Right atrium auricular region (tissue), 2 donors: ENCODE measurements at regions not wholly inside any gene's neighbourhood (a gene's known extent, or its start where the extent isn't known, plus 50 kb on each side); places are given as distances from the start of the nearest gene placed in this dataset.

Experiments used
- DNase-seq: peaks from one replicate; pipeline ENCODE4 v3.0.0-alpha.2; 2019; ENCODE audit warnings: low spot score
- H3K27ac ChIP-seq, 2 donors: fragments of 200-600 bp; sonication (generic); 1 replicate in 1 of 2; 2 replicates in 1 of 2; pipeline ENCODE4 v1.5.1; 2016 to 2019
- H3K27me3 ChIP-seq, 2 donors: fragments of 200-600 bp; sonication (generic); one replicate each; pipeline versions ENCODE4 v1.5.1 to v1.6.0; 2017 to 2019
- H3K36me3 ChIP-seq: fragments of 200-600 bp; sonication (generic); one replicate; pipeline ENCODE4 v1.5.1; 2016
- H3K4me1 ChIP-seq, 2 donors: fragments of 200-600 bp; sonication (generic); one replicate each; pipeline versions ENCODE4 v1.5.1 to v1.6.0; 2017 to 2019
- H3K4me3 ChIP-seq, 2 donors: fragments of 200-600 bp; sonication (generic); 1 replicate in 1 of 2; 2 replicates in 1 of 2; pipeline ENCODE4 v1.5.1; 2017 to 2019; ENCODE audit warnings: mild to moderate bottlenecking in 1 of 2, moderate library complexity in 1 of 2
- H3K9me3 ChIP-seq, 2 donors: fragments of 200-600 bp; sonication (generic); one replicate each; pipeline ENCODE4 v1.5.1; 2019
- CTCF ChIP-seq, 2 donors: fragments of 200-600 bp; sonication (generic); IDR thresholded peaks; one replicate each; pipeline ENCODE4 v1.5.1; 2019; ENCODE audit warnings: antibody characterized with exemption in 2 of 2

- Histone ChIP-seq H3K36me3 (no peaks in the 10 kb centered on the region), H3K9me3 (no peaks in the 10 kb centered on the region), H3K4me3 (no peak overlapping the region), H3K4me1 (no peaks in the 10 kb centered on the region), H3K27ac (no peak overlapping the region), H3K27me3 (no peaks in the 10 kb centered on the region)
- no peak for DNase-seq
- no peak for TF ChIP-seq CTCF (IDR thresholded peaks at IDR 0.05)
Observed at GRCh38 chr3:117005911-117006522, 296.4 kb downstream of the TUSC7 start.

- TF ChIP-seq CTCF (IDR thresholded peaks at IDR 0.05) = no peak
Observed at GRCh38 chr3:117010318-117010717, 300.7 kb downstream of the TUSC7 start.

GRCh38 chr3:117011687-117012250 lies 302.2 kb downstream of the TUSC7 start:
- H3K4me3 ChIP-seq = no peak overlapping the region
- no peak for TF ChIP-seq CTCF (IDR thresholded peaks at IDR 0.05)

More at GRCh38 chr3:117010318-117010717, 300.7 kb downstream of the TUSC7 start:
- Histone ChIP-seq H3K27ac (no peak overlapping the region), H3K4me3 (no peak overlapping the region), H3K9me3 (no peaks in the 10 kb centered on the region), H3K36me3 (no peaks in the 10 kb centered on the region), H3K4me1 (no peaks in the 10 kb centered on the region), H3K27me3 (no peaks in the 10 kb centered on the region)
- DNase-seq = no peak

GRCh38 chr3:117016378-117016777 lies 306.8 kb downstream of the TUSC7 start:
- Histone ChIP-seq H3K4me3 (no peak overlapping the region), H3K36me3 (no peaks in the 10 kb centered on the region), H3K27ac (no peak overlapping the region), H3K4me1 (no peaks in the 10 kb centered on the region), H3K27me3 (no peaks in the 10 kb centered on the region), H3K9me3 (no peaks in the 10 kb centered on the region)
- TF ChIP-seq CTCF (IDR thresholded peaks at IDR 0.05) = no peak
- no peak for DNase-seq

More at GRCh38 chr3:117011687-117012250, 302.2 kb downstream of the TUSC7 start:
- H3K27me3 ChIP-seq = no peaks in the 10 kb centered on the region
- H3K4me1 ChIP-seq = no peaks in the 10 kb centered on the region
- DNase-seq = no peak
- no peaks in the 10 kb centered on the region for H3K9me3 ChIP-seq
- no peak overlapping the region for H3K27ac ChIP-seq
- H3K36me3 ChIP-seq = no peaks in the 10 kb centered on the region

GRCh38 chr3:117017135-117017894 lies 307.7 kb downstream of the TUSC7 start:
- no peaks in the 10 kb centered on the region for H3K9me3 ChIP-seq
- no peak overlapping the region for H3K4me3 ChIP-seq
- DNase-seq = no peak
- TF ChIP-seq CTCF (IDR thresholded peaks at IDR 0.05) = no peak
- no peaks in the 10 kb centered on the region for H3K27me3 ChIP-seq
- H3K27ac ChIP-seq = no peak overlapping the region
- no peaks in the 10 kb centered on the region for H3K4me1 ChIP-seq
- no peaks in the 10 kb centered on the region for H3K36me3 ChIP-seq
